Stimulated activated CD8-positive, alpha-beta memory T cell treated with anti-CD3 and anti-CD28 coated beads, Interleukin-4, amount 100 ng/mL, for 48 hours (primary cell): ENCODE measurements at regions not wholly inside any gene's neighbourhood (a gene's known extent, or its start where the extent isn't known, plus 50 kb on each side); places are given as distances from the start of the nearest gene placed in this dataset.
"Not testable (repeated sequence)": the region's sequence is repeated elsewhere in the genome, so short reads cannot be mapped to it uniquely, and the experiment has no call there.

Experiments
- DNase-seq: peaks from one replicate; pipeline ENCODE4 v3.0.0-alpha.2; 2020

- no peak for DNase-seq
These were observed 521.4 kb upstream of the SEMA3D start for GRCh38 chr7:85708221-85708620.

GRCh38 chr7:85705076-85705475 is 518.2 kb upstream of the SEMA3D start:
- DNase-seq: no peak

GRCh38 chr7:85703251-85704010 is 516.6 kb upstream of the SEMA3D start:
- DNase-seq: no peak

- DNase-seq: no peak
These were observed 515.5 kb upstream of the SEMA3D start for GRCh38 chr7:85702348-85702747.

- DNase-seq: no peak
These were observed 512.6 kb upstream of the SEMA3D start for GRCh38 chr7:85699482-85699881.

GRCh38 chr7:85695533-85695932 is 508.7 kb upstream of the SEMA3D start:
- no peak for DNase-seq

- DNase-seq: no peak
These were observed 508.2 kb upstream of the SEMA3D start for GRCh38 chr7:85695041-85695440.

GRCh38 chr7:85693326-85693725 is 506.5 kb upstream of the SEMA3D start:
- no peak for DNase-seq

GRCh38 chr7:85688712-85689111 is 501.9 kb upstream of the SEMA3D start:
- DNase-seq: no peak

- DNase-seq: no peak
These were observed 499.7 kb upstream of the SEMA3D start for GRCh38 chr7:85686401-85687181.

GRCh38 chr7:85685901-85686300 is 499.0 kb upstream of the SEMA3D start:
- DNase-seq: no peak

- DNase-seq: no peak
These were observed 496.2 kb upstream of the SEMA3D start for GRCh38 chr7:85682833-85683620.

- no peak for DNase-seq
These were observed 494.4 kb upstream of the SEMA3D start for GRCh38 chr7:85681241-85681640.

- DNase-seq: not testable (repeated sequence)
These were observed 488.2 kb upstream of the SEMA3D start for GRCh38 chr7:85675093-85675492.

GRCh38 chr7:85673876-85674275 is 487.0 kb upstream of the SEMA3D start:
- no peak for DNase-seq

- no peak for DNase-seq
These were observed 482.4 kb upstream of the SEMA3D start for GRCh38 chr7:85669225-85669624.

GRCh38 chr7:85664341-85664740 is 477.5 kb upstream of the SEMA3D start:
- no peak for DNase-seq

- DNase-seq: no peak
These were observed 472.5 kb upstream of the SEMA3D start for GRCh38 chr7:85659364-85659763.

GRCh38 chr7:85655252-85655651 is 468.4 kb upstream of the SEMA3D start:
- DNase-seq: no peak

GRCh38 chr7:85644272-85644671 is 457.4 kb upstream of the SEMA3D start:
- no peak for DNase-seq

- no peak for DNase-seq
These were observed 454.5 kb upstream of the SEMA3D start for GRCh38 chr7:85641331-85641730.

- DNase-seq: no peak
These were observed 451.5 kb upstream of the SEMA3D start for GRCh38 chr7:85638394-85638793.

- DNase-seq: no peak
These were observed 448.1 kb upstream of the SEMA3D start for GRCh38 chr7:85634951-85635350.
